DND-41 (cell line): ENCODE measurements at regions not wholly inside any gene's neighbourhood (a gene's known extent, or its start where the extent isn't known, plus 50 kb on each side); places are given as distances from the start of the nearest gene placed in this dataset.

Experiments
- ATAC-seq: fragments of 200-7000 bp; cut with Tn5 transposase; 3 replicates; pipeline ENCODE4 v1.9.1; 2021; ENCODE audit warnings: low read depth; ENCODE audit not compliant: insufficient read depth
- DNase-seq: peaks from one replicate; pipeline ENCODE4 v3.0.0-alpha.2; 2020
- H2AFZ ChIP-seq: 2 replicates; pipeline ENCODE4 v1.6.0; 2012; ENCODE audit warnings: low read depth, low read length
- H3K27ac ChIP-seq: 2 replicates; pipeline ENCODE4 v1.5.1; 2012; ENCODE audit warnings: low read length, inconsistent platforms
- H3K27me3 ChIP-seq: fragments of 200-600 bp; sonication (generic); 2 replicates; pipeline ENCODE4 v1.6.0; 2012; ENCODE audit warnings: low read length, mild to moderate bottlenecking, inconsistent platforms; ENCODE audit not compliant: insufficient read depth, poor library complexity
- H3K36me3 ChIP-seq: 2 replicates; pipeline ENCODE4 v1.5.1; 2012; ENCODE audit warnings: low read length, inconsistent platforms; ENCODE audit not compliant: insufficient read depth
- H3K4me1 ChIP-seq: 2 replicates; pipeline ENCODE4 v1.5.1; 2012; ENCODE audit warnings: mild to moderate bottlenecking, low read length; ENCODE audit not compliant: insufficient read depth
- H3K4me2 ChIP-seq: 2 replicates; pipeline ENCODE4 v1.6.0; 2012; ENCODE audit warnings: mild to moderate bottlenecking, moderate library complexity, low read length, inconsistent platforms; ENCODE audit not compliant: insufficient read depth
- H3K4me3 ChIP-seq, 2 experiments: fragments of 200-600 bp in 1 of 2; shearing (Covaris generic) in 1 of 2; 2 replicates each; pipeline ENCODE4 v1.5.1; 2012 to 2016; ENCODE audit warnings: inconsistent platforms in 2 of 2, low read length in 2 of 2, mild to moderate bottlenecking in 2 of 2, low read depth in 1 of 2, moderate library complexity in 1 of 2
- H3K79me2 ChIP-seq: 2 replicates; pipeline ENCODE4 v1.6.0; 2012; ENCODE audit warnings: low read length, inconsistent platforms; ENCODE audit not compliant: insufficient read depth
- H3K9ac ChIP-seq: 2 replicates; pipeline ENCODE4 v1.6.0; 2012; ENCODE audit warnings: low read depth, mild to moderate bottlenecking, inconsistent platforms, low read length, moderate library complexity
- H3K9me3 ChIP-seq: 2 replicates; pipeline ENCODE4 v1.5.1; 2012; ENCODE audit warnings: low read length, moderate library complexity, mild to moderate bottlenecking, inconsistent platforms; ENCODE audit not compliant: insufficient read depth, severe bottlenecking
- H4K20me1 ChIP-seq: 2 replicates; pipeline ENCODE4 v1.6.0; 2012; ENCODE audit warnings: low read length; ENCODE audit not compliant: insufficient read depth
- CTCF ChIP-seq: IDR thresholded peaks from 2 replicates; pipeline ENCODE4 v1.5.1; 2012; ENCODE audit warnings: borderline replicate concordance, low read length, moderate library complexity, mild to moderate bottlenecking; ENCODE audit not compliant: poor library complexity, severe bottlenecking; ENCODE audit errors: extremely low read depth
- EZH2 ChIP-seq: IDR thresholded peaks from 3 replicates; pipeline ENCODE4 v1.6.1; 2012; ENCODE audit warnings: borderline replicate concordance, low read depth, mild to moderate bottlenecking, moderate library complexity, low read length, inconsistent platforms; ENCODE audit not compliant: severe bottlenecking

GRCh38 chr2:236859908-236860307 lies 225.8 kb upstream of the COPS8 start:
- H3K4me2 ChIP-seq: no peak overlapping the region
- TF ChIP-seq EZH2 (no peak), CTCF (no peak)
- no peaks in the 10 kb centered on the region for H3K9me3 ChIP-seq
- H3K79me2 ChIP-seq: no peaks in the 10 kb centered on the region
- H3K4me3 ChIP-seq: no peak overlapping the region
- DNase-seq (no peak), ATAC-seq (no peak)
- no peaks in the 10 kb centered on the region for H4K20me1 ChIP-seq
- no peak overlapping the region for H3K27ac ChIP-seq
- H2AFZ ChIP-seq: no peak overlapping the region
- H3K4me1 ChIP-seq: no peaks in the 10 kb centered on the region
- H3K36me3 ChIP-seq: no peaks in the 10 kb centered on the region
- no peak overlapping the region for H3K9ac ChIP-seq
- H3K27me3 ChIP-seq: peaks cover 6% of the 10 kb centered on the region

GRCh38 chr2:236861196-236861875 lies 224.4 kb upstream of the COPS8 start:
- peaks cover 6% of the 10 kb centered on the region for H3K27me3 ChIP-seq
- DNase-seq (no peak), ATAC-seq (no peak)
- H3K79me2 ChIP-seq: no peaks in the 10 kb centered on the region
- no peaks in the 10 kb centered on the region for H3K4me1 ChIP-seq
- TF ChIP-seq EZH2 (no peak), CTCF (no peak)
- no peaks in the 10 kb centered on the region for H4K20me1 ChIP-seq
- H3K9ac ChIP-seq: no peak overlapping the region
- no peak overlapping the region for H2AFZ ChIP-seq
- no peaks in the 10 kb centered on the region for H3K36me3 ChIP-seq
- H3K4me3 ChIP-seq: no peak overlapping the region
- no peaks in the 10 kb centered on the region for H3K9me3 ChIP-seq
- H3K4me2 ChIP-seq: no peak overlapping the region
- H3K27ac ChIP-seq: no peak overlapping the region

DNA sequence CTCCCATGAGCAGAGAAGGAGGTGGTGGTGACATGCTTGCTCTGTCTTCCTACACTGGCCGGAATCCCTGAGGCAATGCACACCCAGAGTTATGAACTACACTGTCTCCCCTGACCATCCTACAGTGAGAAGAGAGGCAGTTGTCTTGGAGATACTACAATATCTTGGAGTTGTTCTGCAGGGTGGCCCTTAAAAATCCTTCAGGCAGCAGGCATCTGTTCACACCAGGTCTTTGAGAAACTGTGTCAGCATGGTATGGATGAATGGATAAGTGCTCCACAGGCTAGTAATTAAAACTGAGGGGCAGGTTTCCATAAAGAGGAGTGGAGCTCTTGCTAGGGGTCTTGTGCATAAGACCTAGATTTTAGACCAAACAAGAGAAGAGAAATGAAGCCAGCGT lies 223.7 kb upstream of the COPS8 start:
- Histone ChIP-seq H3K27ac (no peak overlapping the region), H2AFZ (no peak overlapping the region)
- DNase-seq: no peak

More for the DNA sequence above, 223.7 kb upstream of the COPS8 start:
- H3K79me2 ChIP-seq: no peaks in the 10 kb centered on the region
- H3K9ac ChIP-seq: no peak overlapping the region
- H3K9me3 ChIP-seq: no peaks in the 10 kb centered on the region
- no peak overlapping the region for H3K4me2 ChIP-seq
- TF ChIP-seq CTCF (no peak), EZH2 (no peak)
- no peaks in the 10 kb centered on the region for H3K4me1 ChIP-seq
- H3K36me3 ChIP-seq: no peaks in the 10 kb centered on the region
- no peak overlapping the region for H3K4me3 ChIP-seq
- H3K27me3 ChIP-seq: peaks cover 6% of the 10 kb centered on the region
- no peaks in the 10 kb centered on the region for H4K20me1 ChIP-seq
- ATAC-seq: no peak
